Cardiac muscle cell (in vitro differentiated cells and primary cell): ENCODE measurements at regions not wholly inside any gene's neighbourhood (a gene's known extent, or its start where the extent isn't known, plus 50 kb on each side); places are given as distances from the start of the nearest gene placed in this dataset.

Experiments used
- DNase-seq, 2 donors: peaks; one replicate each; pipeline versions ENCODE4 v3.0.0 to v3.0.0-alpha.2; 2010 to 2017; ENCODE audit warnings: low read depth in 1 of 2, low spot score in 1 of 2
- H3K27ac ChIP-seq: fragments of 200-600 bp; sonication (generic); 2 replicates; pipeline ENCODE4 v1.5.1; 2016
- H3K27me3 ChIP-seq: fragments of 200-600 bp; sonication (generic); 2 replicates; pipeline ENCODE4 v1.6.0; 2016; ENCODE audit warnings: control low read depth
- H3K36me3 ChIP-seq: fragments of 200-600 bp; sonication (generic); 2 replicates; pipeline ENCODE4 v1.5.1; 2016; ENCODE audit warnings: control low read depth
- H3K4me1 ChIP-seq: fragments of 200-600 bp; sonication (generic); 2 replicates; pipeline ENCODE4 v1.8.1; 2017; ENCODE audit warnings: low read depth, mild to moderate bottlenecking, mixed run types
- H3K4me3 ChIP-seq: fragments of 200-600 bp; sonication (generic); 2 replicates; pipeline ENCODE4 v1.5.1; 2016; ENCODE audit warnings: mild to moderate bottlenecking
- H3K9me3 ChIP-seq: fragments of 200-600 bp; sonication (generic); 2 replicates; pipeline ENCODE4 v1.5.1; 2017; ENCODE audit warnings: low read depth, mild to moderate bottlenecking, control low read depth
- CTCF ChIP-seq: IDR thresholded peaks from 2 replicates; pipeline ENCODE4 v1.5.1; 2012; ENCODE audit warnings: low read depth, mild to moderate bottlenecking, low read length

GRCh38 chr2:42856106-42856860 is 63.9 kb upstream of the HAAO start:
- Histone ChIP-seq H3K27ac (no peak overlapping the region), H3K27me3 (no peaks in the 10 kb centered on the region), H3K4me1 (peaks cover 12% of the 10 kb centered on the region), H3K4me3 (no peak overlapping the region), H3K9me3 (no peaks in the 10 kb centered on the region), H3K36me3 (no peaks in the 10 kb centered on the region)
- no peak for TF ChIP-seq CTCF
- no peak for DNase-seq

GRCh38 chr2:42855221-42855970 is 63.0 kb upstream of the HAAO start:
- no peak for TF ChIP-seq CTCF
- Histone ChIP-seq H3K36me3 (no peaks in the 10 kb centered on the region), H3K4me1 (peaks cover 12% of the 10 kb centered on the region), H3K27me3 (no peaks in the 10 kb centered on the region), H3K4me3 (no peak overlapping the region), H3K9me3 (no peaks in the 10 kb centered on the region), H3K27ac (no peak overlapping the region)
- DNase-seq, result no peak

- no peaks in the 10 kb centered on the region for H3K27me3 ChIP-seq
- H3K36me3 ChIP-seq, result no peaks in the 10 kb centered on the region
- DNase-seq, result no peak
- TF ChIP-seq CTCF, result no peak
- H3K9me3 ChIP-seq, result no peaks in the 10 kb centered on the region
- H3K4me3 ChIP-seq, result no peak overlapping the region
- H3K4me1 ChIP-seq, result peaks cover 12% of the 10 kb centered on the region
- H3K27ac ChIP-seq, result no peak overlapping the region
Measured at GRCh38 chr2:42854207-42854818, 61.9 kb upstream of the HAAO start.

- H3K9me3 ChIP-seq, result no peaks in the 10 kb centered on the region
- H3K27ac ChIP-seq, result no peak overlapping the region
- no peaks in the 10 kb centered on the region for H3K27me3 ChIP-seq
- no peak for TF ChIP-seq CTCF
- H3K36me3 ChIP-seq, result no peaks in the 10 kb centered on the region
- no peak overlapping the region for H3K4me3 ChIP-seq
- peak in 1 of 2 donors; percentile 66 for DNase-seq
- H3K4me1 ChIP-seq, result peaks cover 12% of the 10 kb centered on the region
Measured at GRCh38 chr2:42853549-42854206, 61.3 kb upstream of the HAAO start.

GRCh38 chr2:42852798-42853197 is 60.4 kb upstream of the HAAO start:
- H3K4me1 ChIP-seq, result peaks cover 12% of the 10 kb centered on the region
- H3K4me3 ChIP-seq, result no peak overlapping the region
- DNase-seq, result no peak
- H3K36me3 ChIP-seq, result no peaks in the 10 kb centered on the region
- H3K9me3 ChIP-seq, result no peaks in the 10 kb centered on the region
- no peak overlapping the region for H3K27ac ChIP-seq
- TF ChIP-seq CTCF, result no peak
- H3K27me3 ChIP-seq, result no peaks in the 10 kb centered on the region
